ENCODE measurements at regions not wholly inside any gene's neighbourhood (a gene's known extent, or its start where the extent isn't known, plus 50 kb on each side); places are given as distances from the start of the nearest gene placed in this dataset.
"Not testable (repeated sequence)": the region's sequence is repeated elsewhere in the genome, so short reads cannot be mapped to it uniquely, and the experiment has no call there.

GRCh38 chr6:137978252-137978896 is 111.3 kb downstream of the TNFAIP3 start:
- TF ChIP-seq CTCF (conservative IDR thresholded peaks at IDR 0.05), result no peak
- H3K27ac ChIP-seq, result no peak overlapping the region

- H3K27ac ChIP-seq, result not testable (repeated sequence)
Observed at GRCh38 chr6:137979263-137979662, 112.2 kb downstream of the TNFAIP3 start.

- TF ChIP-seq CTCF (conservative IDR thresholded peaks at IDR 0.05), result no peak
- H3K27ac ChIP-seq, result no peak overlapping the region
Observed at GRCh38 chr6:137980777-137981176, 113.7 kb downstream of the TNFAIP3 start.

GRCh38 chr6:137981758-137982157 is 114.7 kb downstream of the TNFAIP3 start:
- no peak overlapping the region for H3K27ac ChIP-seq
- TF ChIP-seq CTCF (conservative IDR thresholded peaks at IDR 0.05), result no peak

- no peak for TF ChIP-seq CTCF (conservative IDR thresholded peaks at IDR 0.05)
- no peak overlapping the region for H3K27ac ChIP-seq
Observed at GRCh38 chr6:137982418-137983189, 115.5 kb downstream of the TNFAIP3 start.

- TF ChIP-seq CTCF (conservative IDR thresholded peaks at IDR 0.05), result no peak
- H3K27ac ChIP-seq, result no peak overlapping the region
Observed at GRCh38 chr6:137983269-137983668, 116.2 kb downstream of the TNFAIP3 start.

- no peak overlapping the region for H3K27ac ChIP-seq
- no peak for TF ChIP-seq CTCF (conservative IDR thresholded peaks at IDR 0.05)
Observed at GRCh38 chr6:137989664-137990063, 117.6 kb downstream of the PERP start.

GRCh38 chr6:137995371-137995770 is 111.8 kb downstream of the PERP start:
- no peak overlapping the region for H3K27ac ChIP-seq
- no peak for TF ChIP-seq CTCF (conservative IDR thresholded peaks at IDR 0.05)

Measured in VCaP (cell line).